ENCODE measurements at regions not wholly inside any gene's neighbourhood (a gene's known extent, or its start where the extent isn't known, plus 50 kb on each side); places are given as distances from the start of the nearest gene placed in this dataset.

- TF ChIP-seq CTCF (conservative IDR thresholded peaks at IDR 0.05; ENCODE audit: low read depth, low read length): no peak
- Histone ChIP-seq H3K4me1 (ENCODE audit: low read depth, poor library complexity, severe bottlenecking) (no peaks in the 10 kb centered on the region), H3K27ac (no peak overlapping the region), H3K79me2 (ENCODE audit: insufficient read depth, low read depth) (no peaks in the 10 kb centered on the region), H2AFZ (ENCODE audit: low read depth) (no peak overlapping the region), H3K4me2 (no peak overlapping the region), H3K9ac (no peak overlapping the region), H3K36me3 (ENCODE audit: insufficient read depth) (no peaks in the 10 kb centered on the region), H4K20me1 (ENCODE audit: insufficient read depth) (no peaks in the 10 kb centered on the region), H3K27me3 (ENCODE audit: insufficient read depth, low read depth) (no peaks in the 10 kb centered on the region), H3K4me3 (IDR thresholded peaks at IDR 0.05; ENCODE audit: insufficient read depth, low read depth, low read length) (no peak overlapping the region)
Measured at GRCh38 chr1:47580451-47580995, 142.7 kb downstream of the FOXD2 start.

GRCh38 chr1:47582891-47583608 is 145.2 kb downstream of the FOXD2 start:
- no peak overlapping the region for H3K9ac ChIP-seq
- H3K4me2 ChIP-seq: no peak overlapping the region

GRCh38 chr1:47584249-47584648 is 146.4 kb downstream of the FOXD2 start:
- Histone ChIP-seq H3K27ac (no peak overlapping the region), H2AFZ (ENCODE audit: low read depth) (no peak overlapping the region), H3K4me1 (ENCODE audit: low read depth, poor library complexity, severe bottlenecking) (no peaks in the 10 kb centered on the region), H3K36me3 (ENCODE audit: insufficient read depth) (no peaks in the 10 kb centered on the region), H4K20me1 (ENCODE audit: insufficient read depth) (no peaks in the 10 kb centered on the region), H3K4me2 (no peak overlapping the region), H3K27me3 (ENCODE audit: insufficient read depth, low read depth) (no peaks in the 10 kb centered on the region), H3K79me2 (ENCODE audit: insufficient read depth, low read depth) (no peaks in the 10 kb centered on the region), H3K9ac (no peak overlapping the region), H3K4me3 (IDR thresholded peaks at IDR 0.05; ENCODE audit: insufficient read depth, low read depth, low read length) (no peak overlapping the region)
- TF ChIP-seq CTCF (conservative IDR thresholded peaks at IDR 0.05; ENCODE audit: low read depth, low read length): no peak

More at GRCh38 chr1:47582891-47583608, 145.2 kb downstream of the FOXD2 start:
- TF ChIP-seq CTCF (conservative IDR thresholded peaks at IDR 0.05; ENCODE audit: low read depth, low read length): no peak
- no peak overlapping the region for H3K27ac ChIP-seq
- H2AFZ ChIP-seq (ENCODE audit: low read depth): no peak overlapping the region
- H3K79me2 ChIP-seq (ENCODE audit: insufficient read depth, low read depth): no peaks in the 10 kb centered on the region
- H3K27me3 ChIP-seq (ENCODE audit: insufficient read depth, low read depth): no peaks in the 10 kb centered on the region
- H3K4me1 ChIP-seq (ENCODE audit: low read depth, poor library complexity, severe bottlenecking): no peaks in the 10 kb centered on the region
- H4K20me1 ChIP-seq (ENCODE audit: insufficient read depth): no peaks in the 10 kb centered on the region
- no peak overlapping the region for H3K4me3 ChIP-seq (IDR thresholded peaks at IDR 0.05; ENCODE audit: insufficient read depth, low read depth, low read length)
- H3K36me3 ChIP-seq (ENCODE audit: insufficient read depth): no peaks in the 10 kb centered on the region

- Histone ChIP-seq H3K79me2 (ENCODE audit: insufficient read depth, low read depth) (no peaks in the 10 kb centered on the region), H2AFZ (ENCODE audit: low read depth) (no peak overlapping the region)
Measured at GRCh38 chr1:47585141-47585902, 147.5 kb downstream of the FOXD2 start.

More at GRCh38 chr1:47585141-47585902, 147.5 kb downstream of the FOXD2 start:
- TF ChIP-seq CTCF (conservative IDR thresholded peaks at IDR 0.05; ENCODE audit: low read depth, low read length): no peak
- no peak overlapping the region for H3K4me3 ChIP-seq (IDR thresholded peaks at IDR 0.05; ENCODE audit: insufficient read depth, low read depth, low read length)
- H3K4me1 ChIP-seq (ENCODE audit: low read depth, poor library complexity, severe bottlenecking): no peaks in the 10 kb centered on the region
- H3K36me3 ChIP-seq (ENCODE audit: insufficient read depth): no peaks in the 10 kb centered on the region
- H3K27me3 ChIP-seq (ENCODE audit: insufficient read depth, low read depth): no peaks in the 10 kb centered on the region
- no peaks in the 10 kb centered on the region for H4K20me1 ChIP-seq (ENCODE audit: insufficient read depth)
- H3K9ac ChIP-seq: no peak overlapping the region
- H3K27ac ChIP-seq: no peak overlapping the region
- H3K4me2 ChIP-seq: no peak overlapping the region
